GM23248 (cell line): ENCODE measurements at regions not wholly inside any gene's neighbourhood (a gene's known extent, or its start where the extent isn't known, plus 50 kb on each side); places are given as distances from the start of the nearest gene placed in this dataset.

ENCODE experiments used
- EZH2 ChIP-seq: fragments of 200-600 bp; sonication (generic); IDR thresholded peaks from 2 replicates; pipeline ENCODE4 v1.6.1; 2018; ENCODE audit warnings: antibody characterized with exemption, mild to moderate bottlenecking; ENCODE audit not compliant: insufficient read depth, poor library complexity, severe bottlenecking
- EZH2phosphoT487 ChIP-seq: fragments of 200-600 bp; sonication (generic); IDR thresholded peaks from 2 replicates; pipeline ENCODE4 v1.6.1; 2018; ENCODE audit warnings: antibody characterized with exemption, moderate library complexity, mild to moderate bottlenecking, low read depth; ENCODE audit not compliant: insufficient read depth

GRCh38 chr12:90243211-90243610 lies 534.6 kb upstream of the ATP2B1 start:
- TF ChIP-seq EZH2 = no peak
- TF ChIP-seq EZH2phosphoT487 = no peak
